ENCODE measurements at regions not wholly inside any gene's neighbourhood (a gene's known extent, or its start where the extent isn't known, plus 50 kb on each side); places are given as distances from the start of the nearest gene placed in this dataset.

DNA sequence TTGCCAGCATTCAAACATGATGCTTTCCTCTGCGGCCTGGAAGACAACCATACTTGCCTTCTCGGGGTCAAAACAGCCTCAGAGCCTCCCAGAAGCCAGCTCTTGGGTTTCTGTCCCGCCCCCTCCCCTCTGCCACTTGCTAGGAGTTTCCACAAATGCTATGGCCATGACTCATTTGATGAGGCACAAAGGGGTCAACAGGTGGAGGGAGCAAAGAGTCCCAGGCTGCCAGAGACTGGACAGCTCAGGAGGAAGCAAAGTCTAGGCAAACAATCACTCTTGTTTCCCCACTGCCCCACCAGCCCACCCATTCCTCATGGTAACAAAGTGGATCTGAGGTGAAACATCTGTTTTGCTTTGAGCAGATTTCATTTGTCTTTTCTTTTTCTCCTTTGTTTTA, 551.1 kb downstream of the TNS1 start (continued):
- TF ChIP-seq RELB (IDR thresholded peaks at IDR 0.05; ENCODE audit: low read depth): no peak
- TF ChIP-seq IRF4 (IDR thresholded peaks at IDR 0.05; ENCODE audit: low read depth, low read length): no peak
- TF ChIP-seq SREBF1 (IDR thresholded peaks at IDR 0.05; ENCODE audit: low read length): no peak
- TF ChIP-seq BACH1 (IDR thresholded peaks at IDR 0.05; ENCODE audit: borderline replicate concordance): no peak

GRCh38 chr2:217449444-217449843, 553.4 kb downstream of the TNS1 start:
- H3K27me3 ChIP-seq (replicated peaks in 1 of 2; ENCODE audit: control insufficient read depth in 2 of 2, insufficient read depth in 2 of 2, low read length in 1 of 2): no peaks in the 10 kb centered on the region
- CTCF ChIA-PET: no interaction called here
- H3K36me3 ChIP-seq (ENCODE audit: control insufficient read depth in 2 of 2, insufficient read depth in 2 of 2, low read length in 1 of 2): no peaks in the 10 kb centered on the region
- H2AFZ ChIP-seq (ENCODE audit: control insufficient read depth, low read depth, low read length): no peak overlapping the region
- H3K4me1 ChIP-seq (ENCODE audit: control insufficient read depth, insufficient read depth, low read length): peaks cover 7% of the 10 kb centered on the region
- H3K27ac ChIP-seq (ENCODE audit: control insufficient read depth, insufficient read depth): no peak overlapping the region
- no peak for FAIRE-seq
- BruUV-seq (replicated peaks): no TSS peak
- no peaks in the 10 kb centered on the region; the same call in 2 of the 3 replicates for H3K9me3 ChIP-seq (replicated peaks; ENCODE audit: control insufficient read depth, insufficient read depth, low read length)
- RAD21 ChIA-PET (ENCODE audit: unreplicated experiment): no interaction called here
- no peak overlapping the region for H3K9ac ChIP-seq (ENCODE audit: control insufficient read depth, insufficient read depth, low read length)
- in situ Hi-C loops (cut with MboI): no loop called here
- POLR2A ChIA-PET: no interaction called here
- SMC1A ChIA-PET (ENCODE audit: uncharacterized antibody, unreplicated experiment): interaction anchor here (0.6 to 1.2 kb wide), 2 partner anchors 11 to 355 kb away, joined by 3 read pairs; no protein-coding TSS in a partner anchor
- H3K4me2 ChIP-seq (ENCODE audit: control insufficient read depth, insufficient read depth): no peak overlapping the region
- DNase-seq (ENCODE audit: low read depth, low spot score): no peak
- ATAC-seq: no peak
- no peaks in the 10 kb centered on the region for H4K20me1 ChIP-seq (ENCODE audit: control insufficient read depth, insufficient read depth)
- intact Hi-C loops (cut with micrococcal nuclease; ENCODE audit: unreplicated experiment): loop anchor here (10.0 kb wide), 1 partner anchor 365 kb away; no protein-coding TSS in a partner anchor
- no peaks in the 10 kb centered on the region for H3K79me2 ChIP-seq (ENCODE audit: control insufficient read depth, insufficient read depth, low read length)
- 56% methylated on average over 8 of the region's 8 CpGs for WGBS (ENCODE audit: insufficient coverage, insufficient replicate concordance, low lambda C conversion rate, missing lambda C conversion rate)
- no peak overlapping the region for H3K4me3 ChIP-seq
- TF ChIP-seq CREM (IDR thresholded peaks at IDR 0.05; ENCODE audit: low read depth) (no peak), POLR2A (IDR thresholded peaks at IDR 0.05; ENCODE audit: low read depth, low read length) (no peak), E2F8 (IDR thresholded peaks at IDR 0.05; ENCODE audit: low read depth, partially characterized antibody) (no peak), MTA3 (IDR thresholded peaks at IDR 0.05; ENCODE audit: borderline replicate concordance, low read length) (no peak), BACH1 (IDR thresholded peaks at IDR 0.05; ENCODE audit: borderline replicate concordance) (no peak), YY1 (IDR thresholded peaks at IDR 0.05; ENCODE audit: low read depth, low read length) (no peak), NR2C1 (IDR thresholded peaks at IDR 0.05) (no peak), RUNX3 (IDR thresholded peaks at IDR 0.05; ENCODE audit: low read length) (no peak), FOXM1 (IDR thresholded peaks at IDR 0.05; ENCODE audit: low read depth, low read length) (no peak), CTCF (IDR thresholded peaks at IDR 0.05 in 2 of 3, conservative IDR thresholded peaks at IDR 0.05 in 1 of 3; ENCODE audit: control insufficient read depth in 2 of 3, extremely low read depth in 1 of 3, insufficient read depth in 1 of 3, low read depth in 3 of 3, low read length in 3 of 3) (no peak), ZNF217 (IDR thresholded peaks at IDR 0.05) (no peak), BCL11A (IDR thresholded peaks at IDR 0.05; ENCODE audit: low read depth, low read length) (no peak), SMARCA5 (IDR thresholded peaks at IDR 0.05) (no peak)

Data from GM12878 (cell line).